Breast epithelium (tissue), 4 donors: ENCODE measurements at regions not wholly inside any gene's neighbourhood (a gene's known extent, or its start where the extent isn't known, plus 50 kb on each side); places are given as distances from the start of the nearest gene placed in this dataset.

Experiments used
- DNase-seq, 2 donors: peaks; one replicate each; pipeline ENCODE4 v3.0.0-alpha.2; 2019; ENCODE audit warnings: low spot score in 2 of 2
- H3K27ac ChIP-seq, 2 donors: fragments of 200-600 bp; sonication (generic) in 1 of 2; one replicate each; pipeline ENCODE4 v1.5.1; 2016 to 2019; ENCODE audit warnings: mild to moderate bottlenecking in 1 of 2
- H3K27me3 ChIP-seq, 2 donors: fragments of 200-600 bp; sonication (generic) in 1 of 2; one replicate each; pipeline versions ENCODE4 v1.5.1 to v1.6.0; 2017 to 2019; ENCODE audit warnings: control low read depth in 1 of 2, mild to moderate bottlenecking in 1 of 2
- H3K36me3 ChIP-seq: fragments of 200-600 bp; one replicate; pipeline ENCODE4 v1.5.1; 2019
- H3K4me1 ChIP-seq, 2 donors: fragments of 200-600 bp; sonication (generic); one replicate each; pipeline ENCODE4 v1.5.1; 2016 to 2019; ENCODE audit warnings: control low read depth in 1 of 2
- H3K4me3 ChIP-seq, 3 donors: fragments of 200-600 bp; sonication (generic); 1 replicate in 2 of 3; 2 replicates in 1 of 3; pipeline ENCODE4 v1.5.1; 2016 to 2019; ENCODE audit warnings: mild to moderate bottlenecking in 3 of 3, moderate library complexity in 2 of 3
- H3K9me3 ChIP-seq, 2 donors: fragments of 200-600 bp; sonication (generic) in 1 of 2; one replicate each; pipeline ENCODE4 v1.5.1; 2016 to 2019; ENCODE audit warnings: control low read depth in 1 of 2
- CTCF ChIP-seq, 3 donors: fragments of 450-650 bp; IDR thresholded peaks; one replicate each; pipeline ENCODE4 v1.5.1; 2016 to 2017; ENCODE audit warnings: antibody characterized with exemption in 3 of 3, mild to moderate bottlenecking in 3 of 3, moderate library complexity in 3 of 3
- POLR2A ChIP-seq: fragments of 450-650 bp; IDR thresholded peaks from one replicate; pipeline ENCODE4 v1.6.1; 2016; ENCODE audit warnings: antibody characterized with exemption, mild to moderate bottlenecking, moderate library complexity
- POLR2AphosphoS5 ChIP-seq, 3 donors: sonication (generic); formaldehyde crosslinking; IDR thresholded peaks; one replicate each; pipeline ENCODE4 v1.6.1; 2017; ENCODE audit warnings: antibody characterized with exemption in 3 of 3
- intact Hi-C: fragments of 100-400 bp; cut with DNase I; formaldehyde crosslinking; loops from one replicate; pipeline ENCODE4 v1.15.1; 2023; ENCODE audit warnings: low total_unique reads

GRCh38 chr6:119683671-119684070, 334.1 kb upstream of the MAN1A1 start:
- DNase-seq: no peak
- Histone ChIP-seq H3K27me3 (no peaks in the 10 kb centered on the region), H3K4me3 (no peak overlapping the region), H3K27ac (no peak overlapping the region), H3K9me3 (no peaks in the 10 kb centered on the region), H3K4me1 (no peaks in the 10 kb centered on the region), H3K36me3 (no peaks in the 10 kb centered on the region)
- intact Hi-C loops: no loop called here
- no peak for TF ChIP-seq CTCF (IDR thresholded peaks at IDR 0.05)
- TF ChIP-seq POLR2AphosphoS5 (IDR thresholded peaks at IDR 0.05): no peak
- no peak for TF ChIP-seq POLR2A

- no peak overlapping the region for H3K27ac ChIP-seq
- no peak overlapping the region for H3K4me3 ChIP-seq
- H3K36me3 ChIP-seq: no peaks in the 10 kb centered on the region
- H3K9me3 ChIP-seq: no peaks in the 10 kb centered on the region
- no peak for TF ChIP-seq CTCF (IDR thresholded peaks at IDR 0.05)
- no peak for TF ChIP-seq POLR2AphosphoS5 (IDR thresholded peaks at IDR 0.05)
- no peak for TF ChIP-seq POLR2A
- no peaks in the 10 kb centered on the region for H3K27me3 ChIP-seq
- intact Hi-C loops: no loop called here
- no peak for DNase-seq
- no peaks in the 10 kb centered on the region for H3K4me1 ChIP-seq
Measured at GRCh38 chr6:119683031-119683430, 333.5 kb upstream of the MAN1A1 start.

DNA sequence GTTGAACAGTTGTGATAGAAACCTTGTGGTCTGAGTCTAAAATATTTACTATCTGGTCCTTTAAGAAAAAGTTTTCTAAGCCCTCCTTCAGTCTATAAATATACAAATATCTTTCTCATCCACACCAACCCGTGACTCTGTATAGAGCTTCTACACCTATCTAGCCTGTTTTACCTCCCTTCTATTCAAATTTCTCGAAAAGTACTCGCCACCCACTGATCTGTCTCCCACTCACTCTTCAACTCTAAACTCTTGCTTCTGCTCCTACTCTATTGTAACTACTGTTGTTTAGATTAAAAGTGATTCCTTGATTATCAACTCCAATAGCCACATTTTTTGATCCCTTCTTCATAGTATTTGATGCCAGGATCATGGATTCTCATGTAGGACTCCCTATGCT, 329.4 kb upstream of the MAN1A1 start:
- Histone ChIP-seq H3K27ac (no peak overlapping the region), H3K9me3 (no peaks in the 10 kb centered on the region), H3K4me3 (no peak overlapping the region), H3K27me3 (no peaks in the 10 kb centered on the region), H3K36me3 (no peaks in the 10 kb centered on the region), H3K4me1 (no peaks in the 10 kb centered on the region)
- TF ChIP-seq POLR2AphosphoS5 (IDR thresholded peaks at IDR 0.05) (no peak), CTCF (IDR thresholded peaks at IDR 0.05) (no peak), POLR2A (no peak)
- no peak for DNase-seq
- intact Hi-C loops: no loop called here

DNA sequence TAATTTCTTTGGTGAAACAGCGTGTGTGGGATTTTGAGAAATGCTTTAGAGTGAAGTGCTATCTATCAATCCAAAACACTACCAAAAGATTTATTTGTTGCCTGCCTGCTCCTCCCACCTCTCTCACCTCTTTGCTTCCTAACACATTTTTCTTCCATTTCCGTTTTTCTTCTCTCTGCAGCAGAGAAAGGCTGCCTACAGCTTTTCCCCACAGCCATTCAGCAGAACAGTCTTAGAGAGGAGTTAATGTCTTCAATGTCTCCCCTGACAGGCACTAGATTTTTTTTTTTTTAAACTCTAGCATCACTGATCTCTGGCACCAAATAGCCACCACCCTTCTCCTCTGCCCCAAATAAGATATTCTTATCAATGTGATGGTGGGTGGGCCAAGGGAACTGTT, 327.8 kb upstream of the MAN1A1 start:
- DNase-seq: no peak
- no peaks in the 10 kb centered on the region for H3K9me3 ChIP-seq
- no peaks in the 10 kb centered on the region for H3K4me1 ChIP-seq
- H3K27ac ChIP-seq: no peak overlapping the region
- intact Hi-C loops: no loop called here
- no peaks in the 10 kb centered on the region for H3K36me3 ChIP-seq
- H3K4me3 ChIP-seq: no peak overlapping the region
- H3K27me3 ChIP-seq: no peaks in the 10 kb centered on the region
- TF ChIP-seq CTCF (IDR thresholded peaks at IDR 0.05) (no peak), POLR2A (no peak), POLR2AphosphoS5 (IDR thresholded peaks at IDR 0.05) (no peak)

DNA sequence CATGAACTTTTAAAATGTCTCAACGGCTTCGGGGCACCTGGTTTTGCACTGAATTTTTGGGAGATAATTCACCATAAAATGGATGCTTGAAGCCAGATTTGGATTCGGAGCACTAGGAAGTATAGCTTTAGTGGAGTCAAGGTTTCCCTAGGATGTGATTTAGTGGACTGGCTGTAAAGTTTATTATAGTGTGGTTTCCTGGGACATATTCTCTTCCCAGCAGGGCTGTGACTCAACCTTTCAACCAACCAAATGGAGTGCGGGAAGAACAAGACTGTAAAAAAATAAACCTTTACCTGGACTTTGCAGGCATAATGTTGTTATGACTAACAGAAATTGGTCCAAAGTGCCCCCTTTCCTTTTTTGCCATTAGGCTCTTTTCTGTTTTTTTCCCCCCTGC, 327.4 kb upstream of the MAN1A1 start:
- Histone ChIP-seq H3K4me3 (no peak overlapping the region), H3K36me3 (no peaks in the 10 kb centered on the region), H3K4me1 (no peaks in the 10 kb centered on the region), H3K9me3 (no peaks in the 10 kb centered on the region), H3K27me3 (no peaks in the 10 kb centered on the region), H3K27ac (no peak overlapping the region)
- no peak for TF ChIP-seq CTCF (IDR thresholded peaks at IDR 0.05)
- TF ChIP-seq POLR2AphosphoS5 (IDR thresholded peaks at IDR 0.05): no peak
- TF ChIP-seq POLR2A: no peak
- no peak for DNase-seq
- intact Hi-C loops: no loop called here
